Breast epithelium (tissue), 3 donors: ENCODE measurements at regions not wholly inside any gene's neighbourhood (a gene's known extent, or its start where the extent isn't known, plus 50 kb on each side); places are given as distances from the start of the nearest gene placed in this dataset.

ENCODE experiments used
- POLR2A ChIP-seq: fragments of 450-650 bp; IDR thresholded peaks from one replicate; pipeline ENCODE4 v1.6.1; 2016; ENCODE audit warnings: antibody characterized with exemption, mild to moderate bottlenecking, moderate library complexity
- POLR2AphosphoS5 ChIP-seq, 3 donors: sonication (generic); formaldehyde crosslinking; IDR thresholded peaks; one replicate each; pipeline ENCODE4 v1.6.1; 2017; ENCODE audit warnings: antibody characterized with exemption in 3 of 3
- TF ChIP-seq, protein P1 (sequence below), 3 donors: fragments of 450-650 bp; IDR thresholded peaks; one replicate each; pipeline ENCODE4 v1.5.1; 2016 to 2017; ENCODE audit warnings: antibody characterized with exemption in 3 of 3, mild to moderate bottlenecking in 3 of 3, moderate library complexity in 3 of 3

DNA sequence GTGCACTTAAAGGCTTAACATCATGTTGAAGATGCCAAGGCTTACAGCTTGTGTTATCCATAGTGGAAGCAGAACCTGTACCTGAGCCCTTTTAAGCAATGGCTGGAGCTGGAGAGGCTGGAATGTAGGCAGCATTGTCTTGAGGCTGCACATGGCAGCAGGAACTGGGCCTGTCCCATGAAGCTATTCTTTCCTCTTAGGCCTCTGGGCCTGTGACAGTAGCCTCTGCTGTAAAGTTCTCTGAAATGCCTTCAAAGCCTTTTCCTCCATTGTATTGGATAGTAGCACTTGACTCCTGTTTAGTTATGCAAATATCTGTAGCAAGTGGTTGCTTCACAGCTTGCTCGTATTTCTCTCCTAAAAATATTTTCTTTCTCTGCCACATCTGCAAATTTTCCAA is 127.4 kb upstream of the ANO5 start:
- TF ChIP-seq POLR2AphosphoS5 (IDR thresholded peaks at IDR 0.05) (no peak), POLR2A (no peak)
- TF ChIP-seq, protein P1, sequence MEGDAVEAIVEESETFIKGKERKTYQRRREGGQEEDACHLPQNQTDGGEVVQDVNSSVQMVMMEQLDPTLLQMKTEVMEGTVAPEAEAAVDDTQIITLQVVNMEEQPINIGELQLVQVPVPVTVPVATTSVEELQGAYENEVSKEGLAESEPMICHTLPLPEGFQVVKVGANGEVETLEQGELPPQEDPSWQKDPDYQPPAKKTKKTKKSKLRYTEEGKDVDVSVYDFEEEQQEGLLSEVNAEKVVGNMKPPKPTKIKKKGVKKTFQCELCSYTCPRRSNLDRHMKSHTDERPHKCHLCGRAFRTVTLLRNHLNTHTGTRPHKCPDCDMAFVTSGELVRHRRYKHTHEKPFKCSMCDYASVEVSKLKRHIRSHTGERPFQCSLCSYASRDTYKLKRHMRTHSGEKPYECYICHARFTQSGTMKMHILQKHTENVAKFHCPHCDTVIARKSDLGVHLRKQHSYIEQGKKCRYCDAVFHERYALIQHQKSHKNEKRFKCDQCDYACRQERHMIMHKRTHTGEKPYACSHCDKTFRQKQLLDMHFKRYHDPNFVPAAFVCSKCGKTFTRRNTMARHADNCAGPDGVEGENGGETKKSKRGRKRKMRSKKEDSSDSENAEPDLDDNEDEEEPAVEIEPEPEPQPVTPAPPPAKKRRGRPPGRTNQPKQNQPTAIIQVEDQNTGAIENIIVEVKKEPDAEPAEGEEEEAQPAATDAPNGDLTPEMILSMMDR (IDR thresholded peaks at IDR 0.05), result no peak
